AG04449 (cell line): ENCODE measurements at regions not wholly inside any gene's neighbourhood (a gene's known extent, or its start where the extent isn't known, plus 50 kb on each side); places are given as distances from the start of the nearest gene placed in this dataset.
A peak's percentile ranks its signal among the peaks of the same experiment; 100 is the strongest.

ENCODE experiments used
- CTCF ChIA-PET: fragments of 350-600 bp; formaldehyde crosslinking; extraction: SDS; loops from one replicate; lab custom pipeline; 2021; ENCODE audit warnings: antibody characterized with exemption; lab: Yijun Ruan, JAX
- POLR2A ChIA-PET: fragments of 400-600, 350-600 bp; formaldehyde crosslinking; extraction: SDS; loops from one replicate; lab custom pipeline; 2020; ENCODE audit warnings: antibody characterized with exemption, inconsistent platforms; lab: Yijun Ruan, JAX
- DNase-seq: peaks from one replicate; pipeline ENCODE4 v3.0.0-alpha.2; 2010; ENCODE audit warnings: low read depth, low spot score
- H3K4me3 ChIP-seq: 2 replicates; pipeline ENCODE4 v1.5.1; 2011; ENCODE audit warnings: low read depth, mild to moderate bottlenecking, control low read depth, low read length
- TF ChIP-seq, protein P1 (sequence below): IDR thresholded peaks from one replicate; pipeline ENCODE4 v1.5.1; 2011; ENCODE audit warnings: mild to moderate bottlenecking, moderate library complexity, low read length, control low read depth, inconsistent platforms; ENCODE audit not compliant: insufficient read depth; ENCODE audit errors: missing control alignments

DNA sequence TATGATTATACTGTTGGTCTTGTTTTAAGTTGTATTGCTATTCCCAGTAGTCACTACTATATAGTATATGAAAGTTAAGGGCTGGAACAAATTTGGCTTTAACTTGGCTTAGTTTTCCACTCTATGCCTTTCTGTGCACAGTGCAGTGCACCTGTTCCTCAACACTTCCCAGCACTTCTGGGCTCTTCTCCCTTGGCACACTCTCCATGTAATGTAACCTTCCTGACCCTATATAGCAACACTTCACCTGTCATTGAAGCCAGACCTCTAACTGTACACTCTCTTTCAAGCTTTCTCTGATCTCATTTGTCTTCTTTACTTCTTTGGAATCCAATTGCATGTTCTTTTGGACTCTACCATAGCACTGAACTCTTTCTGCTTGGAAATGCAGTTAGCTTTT lies 83.9 kb upstream of the SMIM30 start:
- no peak for DNase-seq
- ChIA-PET POLR2A (no interaction called here), CTCF (interaction anchor here (1.4 kb wide), 1 partner anchor 87 kb away, joined by 3 read pairs; no protein-coding TSS in a partner anchor)
- TF ChIP-seq, protein P1, sequence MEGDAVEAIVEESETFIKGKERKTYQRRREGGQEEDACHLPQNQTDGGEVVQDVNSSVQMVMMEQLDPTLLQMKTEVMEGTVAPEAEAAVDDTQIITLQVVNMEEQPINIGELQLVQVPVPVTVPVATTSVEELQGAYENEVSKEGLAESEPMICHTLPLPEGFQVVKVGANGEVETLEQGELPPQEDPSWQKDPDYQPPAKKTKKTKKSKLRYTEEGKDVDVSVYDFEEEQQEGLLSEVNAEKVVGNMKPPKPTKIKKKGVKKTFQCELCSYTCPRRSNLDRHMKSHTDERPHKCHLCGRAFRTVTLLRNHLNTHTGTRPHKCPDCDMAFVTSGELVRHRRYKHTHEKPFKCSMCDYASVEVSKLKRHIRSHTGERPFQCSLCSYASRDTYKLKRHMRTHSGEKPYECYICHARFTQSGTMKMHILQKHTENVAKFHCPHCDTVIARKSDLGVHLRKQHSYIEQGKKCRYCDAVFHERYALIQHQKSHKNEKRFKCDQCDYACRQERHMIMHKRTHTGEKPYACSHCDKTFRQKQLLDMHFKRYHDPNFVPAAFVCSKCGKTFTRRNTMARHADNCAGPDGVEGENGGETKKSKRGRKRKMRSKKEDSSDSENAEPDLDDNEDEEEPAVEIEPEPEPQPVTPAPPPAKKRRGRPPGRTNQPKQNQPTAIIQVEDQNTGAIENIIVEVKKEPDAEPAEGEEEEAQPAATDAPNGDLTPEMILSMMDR = no peak
- no peak overlapping the region for H3K4me3 ChIP-seq

DNA sequence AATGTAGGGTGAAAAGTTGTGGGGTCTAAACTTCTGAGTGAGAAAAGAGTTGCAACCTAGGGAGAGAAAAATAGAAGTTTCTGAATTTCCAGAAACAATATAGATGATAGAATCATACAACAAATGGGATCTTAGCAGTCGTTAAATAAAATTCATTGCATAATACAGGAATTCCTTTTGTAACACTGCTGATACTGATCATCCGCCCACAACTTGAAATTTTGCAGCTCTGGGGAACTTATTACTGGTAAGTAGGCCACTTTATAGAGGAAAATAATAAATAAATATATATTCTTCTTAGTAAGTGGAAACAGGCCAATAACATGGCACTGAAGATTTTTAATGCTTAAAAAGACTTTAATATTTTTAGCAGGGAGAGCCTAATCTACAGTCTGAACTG lies 81.9 kb upstream of the SMIM30 start:
- ChIA-PET POLR2A (no interaction called here), CTCF (interaction anchor here (3.0 kb wide), 1 partner anchor 40 kb away, joined by 11 read pairs; no protein-coding TSS in a partner anchor)
- DNase-seq = no peak
- TF ChIP-seq, protein P1 = no peak
- no peak overlapping the region for H3K4me3 ChIP-seq

DNA sequence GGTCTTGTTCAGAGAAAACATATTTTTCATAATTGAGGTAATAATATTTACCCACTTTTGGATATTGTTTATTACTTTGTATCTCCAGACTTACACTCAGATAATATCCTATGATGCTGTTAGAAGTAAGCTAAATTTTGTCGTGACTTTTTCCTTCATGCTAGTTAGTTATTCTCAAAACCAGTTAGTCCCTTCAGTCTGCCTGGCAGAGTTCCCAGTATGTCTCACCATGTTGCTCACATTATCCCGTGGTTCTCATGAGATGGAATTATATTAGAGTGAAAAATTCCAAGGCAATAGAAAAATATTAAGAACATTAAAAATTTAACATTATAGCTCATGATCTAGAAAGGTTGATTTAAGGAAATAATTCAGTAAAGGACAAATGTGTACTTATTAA lies 81.5 kb upstream of the SMIM30 start:
- CTCF ChIA-PET = interaction anchor here (3.0 kb wide), 1 partner anchor 40 kb away, joined by 11 read pairs; no protein-coding TSS in a partner anchor
- TF ChIP-seq, protein P1 = no peak
- peak; percentile 33 for DNase-seq
- H3K4me3 ChIP-seq = no peak overlapping the region
- POLR2A ChIA-PET = no interaction called here

DNA sequence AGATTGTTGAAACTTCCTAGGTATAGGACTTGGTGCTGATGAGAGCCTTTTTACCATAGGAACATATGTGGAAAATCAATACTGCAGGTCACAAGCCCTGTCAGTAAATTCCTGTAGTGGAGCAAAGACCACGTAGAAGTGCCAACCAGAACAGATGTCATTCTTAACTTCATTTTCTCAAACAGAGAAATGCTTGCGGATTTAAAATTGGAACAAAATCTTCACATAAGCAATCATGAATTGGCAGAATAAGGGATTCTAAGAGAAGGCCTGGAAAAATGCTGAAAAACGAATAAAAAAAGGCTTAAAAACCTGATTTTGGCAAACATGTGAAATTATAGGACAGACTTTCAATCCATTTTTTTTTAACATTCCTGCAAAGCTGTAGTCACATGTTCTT lies 80.8 kb upstream of the SMIM30 start:
- H3K4me3 ChIP-seq = no peak overlapping the region
- CTCF ChIA-PET = interaction anchor here (3.0 kb wide), 1 partner anchor 39 kb away, joined by 11 read pairs; no protein-coding TSS in a partner anchor

DNA sequence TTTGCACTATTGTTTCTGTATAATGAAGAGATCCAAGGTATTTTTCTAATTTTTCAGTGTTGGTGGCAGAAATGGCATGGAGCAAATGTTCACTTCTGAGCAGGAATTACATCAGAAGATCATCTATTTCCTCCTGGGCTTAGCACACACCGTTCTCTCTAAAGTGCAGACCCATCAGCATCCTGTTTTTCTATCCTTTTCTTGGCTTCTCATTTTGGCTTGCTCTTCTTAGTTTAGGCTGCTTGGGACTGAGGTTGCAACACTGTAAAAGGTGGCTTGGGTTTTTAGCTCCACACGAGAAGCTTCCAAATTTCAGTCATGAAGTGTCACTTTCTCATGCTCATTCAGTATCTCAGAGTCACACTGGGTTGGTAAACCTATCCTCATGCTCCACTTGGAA lies 79.9 kb upstream of the SMIM30 start:
- TF ChIP-seq, protein P1 = no peak
- no peak overlapping the region for H3K4me3 ChIP-seq
- ChIA-PET POLR2A (no interaction called here), CTCF (interaction anchor here (3.0 kb wide), 1 partner anchor 38 kb away, joined by 11 read pairs; no protein-coding TSS in a partner anchor)
- DNase-seq = no peak

More for the DNA sequence above, 80.8 kb upstream of the SMIM30 start:
- TF ChIP-seq, protein P1 = no peak
- POLR2A ChIA-PET = no interaction called here
- DNase-seq = no peak

DNA sequence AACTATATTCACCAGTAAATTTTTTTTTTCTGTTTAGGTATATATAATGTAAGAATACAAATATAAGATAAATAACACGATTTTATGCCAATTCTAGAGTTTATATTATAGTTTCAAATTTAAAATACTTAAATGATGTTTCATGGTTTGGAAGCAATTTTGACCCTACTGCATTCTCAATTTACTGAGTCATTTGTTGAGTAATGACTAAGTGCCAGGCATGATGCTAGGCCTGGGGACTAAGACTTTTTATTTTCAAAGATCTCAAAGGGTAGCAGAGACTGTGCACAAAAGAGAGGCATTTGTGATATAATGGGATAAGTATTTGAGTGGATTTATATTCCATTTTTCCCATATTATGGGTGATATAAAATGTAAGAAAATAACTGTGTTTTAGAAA lies 78.9 kb upstream of the SMIM30 start:
- H3K4me3 ChIP-seq = no peak overlapping the region
- ChIA-PET CTCF (no interaction called here), POLR2A (no interaction called here)
- DNase-seq = peak; percentile 52
- TF ChIP-seq, protein P1 = no peak
